ENCODE measurements at regions not wholly inside any gene's neighbourhood (a gene's known extent, or its start where the extent isn't known, plus 50 kb on each side); places are given as distances from the start of the nearest gene placed in this dataset.

GRCh38 chr3:76264911-76265310 is 479.6 kb upstream of the ZNF717 start:
- no peaks in the 10 kb centered on the region for H3K79me2 ChIP-seq (ENCODE audit: low read length)
- H3K4me3 ChIP-seq (ENCODE audit: low read length), result no peak overlapping the region
- TF ChIP-seq EZH2 (optimal IDR thresholded peaks at IDR 0.05; ENCODE audit: low read depth, low read length) (no peak), EZH2phosphoT487 (IDR thresholded peaks at IDR 0.05; ENCODE audit: low read length) (no peak)
- TF ChIP-seq, protein P1, sequence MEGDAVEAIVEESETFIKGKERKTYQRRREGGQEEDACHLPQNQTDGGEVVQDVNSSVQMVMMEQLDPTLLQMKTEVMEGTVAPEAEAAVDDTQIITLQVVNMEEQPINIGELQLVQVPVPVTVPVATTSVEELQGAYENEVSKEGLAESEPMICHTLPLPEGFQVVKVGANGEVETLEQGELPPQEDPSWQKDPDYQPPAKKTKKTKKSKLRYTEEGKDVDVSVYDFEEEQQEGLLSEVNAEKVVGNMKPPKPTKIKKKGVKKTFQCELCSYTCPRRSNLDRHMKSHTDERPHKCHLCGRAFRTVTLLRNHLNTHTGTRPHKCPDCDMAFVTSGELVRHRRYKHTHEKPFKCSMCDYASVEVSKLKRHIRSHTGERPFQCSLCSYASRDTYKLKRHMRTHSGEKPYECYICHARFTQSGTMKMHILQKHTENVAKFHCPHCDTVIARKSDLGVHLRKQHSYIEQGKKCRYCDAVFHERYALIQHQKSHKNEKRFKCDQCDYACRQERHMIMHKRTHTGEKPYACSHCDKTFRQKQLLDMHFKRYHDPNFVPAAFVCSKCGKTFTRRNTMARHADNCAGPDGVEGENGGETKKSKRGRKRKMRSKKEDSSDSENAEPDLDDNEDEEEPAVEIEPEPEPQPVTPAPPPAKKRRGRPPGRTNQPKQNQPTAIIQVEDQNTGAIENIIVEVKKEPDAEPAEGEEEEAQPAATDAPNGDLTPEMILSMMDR (IDR thresholded peaks at IDR 0.05; ENCODE audit: low read length), result no peak
- no peaks in the 10 kb centered on the region for H3K27me3 ChIP-seq (replicated peaks; ENCODE audit: insufficient read depth, low read length)
- no peak for DNase-seq
- no peaks in the 10 kb centered on the region for H3K4me1 ChIP-seq (ENCODE audit: low read length)
- no peak overlapping the region for H3K27ac ChIP-seq (ENCODE audit: low read length)
- no peaks in the 10 kb centered on the region for H3K36me3 ChIP-seq (replicated peaks; ENCODE audit: insufficient read depth, low read length)
- H3K9ac ChIP-seq (ENCODE audit: low read length), result no peak overlapping the region
- no peaks in the 10 kb centered on the region for H3K9me2 ChIP-seq (replicated peaks; ENCODE audit: insufficient read depth, low read length)
- no peaks in the 10 kb centered on the region for H4K20me1 ChIP-seq (ENCODE audit: insufficient read depth, low read length)
- no peak overlapping the region for H2AFZ ChIP-seq (ENCODE audit: low read length)
- no peaks in the 10 kb centered on the region for H3K9me3 ChIP-seq (replicated peaks; ENCODE audit: insufficient read depth, low read length)
- no peaks in the 10 kb centered on the region for H3F3A ChIP-seq (ENCODE audit: insufficient read depth, low read length)
- no peak overlapping the region for H3K4me2 ChIP-seq (ENCODE audit: low read depth, low read length)

- Histone ChIP-seq H3K27ac (ENCODE audit: low read length) (no peak overlapping the region), H2AFZ (ENCODE audit: low read length) (no peak overlapping the region), H3K4me2 (ENCODE audit: low read depth, low read length) (no peak overlapping the region), H3K9ac (ENCODE audit: low read length) (no peak overlapping the region), H3K4me1 (ENCODE audit: low read length) (no peaks in the 10 kb centered on the region), H3K79me2 (ENCODE audit: low read length) (no peaks in the 10 kb centered on the region), H3F3A (ENCODE audit: insufficient read depth, low read length) (no peaks in the 10 kb centered on the region), H3K9me2 (replicated peaks; ENCODE audit: insufficient read depth, low read length) (no peaks in the 10 kb centered on the region), H3K27me3 (replicated peaks; ENCODE audit: insufficient read depth, low read length) (no peaks in the 10 kb centered on the region), H3K9me3 (replicated peaks; ENCODE audit: insufficient read depth, low read length) (no peaks in the 10 kb centered on the region), H4K20me1 (ENCODE audit: insufficient read depth, low read length) (no peaks in the 10 kb centered on the region), H3K4me3 (ENCODE audit: low read length) (no peak overlapping the region), H3K36me3 (replicated peaks; ENCODE audit: insufficient read depth, low read length) (no peaks in the 10 kb centered on the region)
- DNase-seq, result no peak
- TF ChIP-seq, protein P1 (IDR thresholded peaks at IDR 0.05; ENCODE audit: low read length), result no peak
- TF ChIP-seq EZH2 (optimal IDR thresholded peaks at IDR 0.05; ENCODE audit: low read depth, low read length), result no peak
- TF ChIP-seq EZH2phosphoT487 (IDR thresholded peaks at IDR 0.05; ENCODE audit: low read length), result no peak
Observed at GRCh38 chr3:76266511-76266910, 481.2 kb upstream of the ZNF717 start.

GRCh38 chr3:76267851-76268380 is 482.6 kb upstream of the ZNF717 start:
- no peaks in the 10 kb centered on the region for H3K27me3 ChIP-seq (replicated peaks; ENCODE audit: insufficient read depth, low read length)
- H3K36me3 ChIP-seq (replicated peaks; ENCODE audit: insufficient read depth, low read length), result no peaks in the 10 kb centered on the region
- H3K4me1 ChIP-seq (ENCODE audit: low read length), result no peaks in the 10 kb centered on the region
- no peaks in the 10 kb centered on the region for H3K9me2 ChIP-seq (replicated peaks; ENCODE audit: insufficient read depth, low read length)
- no peak overlapping the region for H3K4me2 ChIP-seq (ENCODE audit: low read depth, low read length)
- H3K27ac ChIP-seq (ENCODE audit: low read length), result no peak overlapping the region
- no peaks in the 10 kb centered on the region for H3K9me3 ChIP-seq (replicated peaks; ENCODE audit: insufficient read depth, low read length)
- no peaks in the 10 kb centered on the region for H3K79me2 ChIP-seq (ENCODE audit: low read length)
- no peak overlapping the region for H2AFZ ChIP-seq (ENCODE audit: low read length)
- no peak overlapping the region for H3K4me3 ChIP-seq (ENCODE audit: low read length)
- DNase-seq, result no peak
- no peaks in the 10 kb centered on the region for H4K20me1 ChIP-seq (ENCODE audit: insufficient read depth, low read length)
- H3K9ac ChIP-seq (ENCODE audit: low read length), result no peak overlapping the region
- H3F3A ChIP-seq (ENCODE audit: insufficient read depth, low read length), result no peaks in the 10 kb centered on the region
- TF ChIP-seq, protein P1 (IDR thresholded peaks at IDR 0.05; ENCODE audit: low read length), result no peak
